Thoracic aorta (tissue), 2 donors: ENCODE measurements at regions not wholly inside any gene's neighbourhood (a gene's known extent, or its start where the extent isn't known, plus 50 kb on each side); places are given as distances from the start of the nearest gene placed in this dataset.

ENCODE experiments used
- ATAC-seq: fragments of 150-250 bp; one replicate; pipeline ENCODE4 v1.8.0; 2017; ENCODE audit warnings: low read depth; ENCODE audit not compliant: insufficient number of reproducible peaks, low FRiP score
- DNase-seq: peaks from one replicate; pipeline ENCODE4 v3.0.0-alpha.2; 2020; ENCODE audit warnings: low spot score
- H3K27ac ChIP-seq, 2 donors: fragments of 200-600 bp; sonication (generic); 1 replicate in 1 of 2; 2 replicates in 1 of 2; pipeline ENCODE4 v1.5.1; 2016; ENCODE audit warnings: mild to moderate bottlenecking in 2 of 2, moderate library complexity in 2 of 2
- H3K27me3 ChIP-seq: fragments of 200-600 bp; sonication (generic); replicated peaks from 2 replicates; pipeline ENCODE4 v1.6.0; 2016; ENCODE audit warnings: mild to moderate bottlenecking; ENCODE audit not compliant: insufficient read depth
- H3K36me3 ChIP-seq: fragments of 200-600 bp; sonication (generic); one replicate; pipeline ENCODE4 v1.5.1; 2016
- H3K4me1 ChIP-seq, 2 donors: fragments of 200-600 bp; sonication (generic); 1 replicate in 1 of 2; 2 replicates in 1 of 2; pipeline versions ENCODE4 v1.5.1 to v1.6.0; 2016; ENCODE audit warnings: low read depth in 2 of 2, mild to moderate bottlenecking in 1 of 2; ENCODE audit not compliant: control insufficient read depth in 1 of 2
- H3K4me3 ChIP-seq: fragments of 200-600 bp; sonication (generic); 2 replicates; pipeline ENCODE4 v1.5.1; 2016; ENCODE audit warnings: mild to moderate bottlenecking
- H3K9me3 ChIP-seq: fragments of 200-600 bp; sonication (generic); 2 replicates; pipeline ENCODE4 v1.5.1; 2016
- CTCF ChIP-seq: fragments of 200-600 bp; sonication (generic); IDR thresholded peaks from one replicate; pipeline ENCODE4 v1.5.1; 2019; ENCODE audit warnings: antibody characterized with exemption

GRCh38 chr10:8445353-8445752 lies 390.9 kb downstream of the GATA3 start:
- no peak overlapping the region for H3K4me3 ChIP-seq
- H3K9me3 ChIP-seq, result no peaks in the 10 kb centered on the region
- no peaks in the 10 kb centered on the region for H3K4me1 ChIP-seq
- H3K36me3 ChIP-seq, result no peaks in the 10 kb centered on the region
- no peak for ATAC-seq
- no peak for TF ChIP-seq CTCF
- H3K27ac ChIP-seq, result no peak overlapping the region
- peaks cover 3% of the 10 kb centered on the region for H3K27me3 ChIP-seq
- DNase-seq, result no peak

GRCh38 chr10:8449909-8450308 lies 395.4 kb downstream of the GATA3 start:
- Histone ChIP-seq H3K9me3 (no peaks in the 10 kb centered on the region), H3K36me3 (no peaks in the 10 kb centered on the region), H3K27me3 (no peaks in the 10 kb centered on the region), H3K27ac (no peak overlapping the region), H3K4me3 (no peak overlapping the region), H3K4me1 (peaks cover 2 to 23% of the 10 kb centered on the region in 2 donors)
- TF ChIP-seq CTCF, result no peak
- DNase-seq, result no peak
- ATAC-seq, result no peak

GRCh38 chr10:8453587-8453986 lies 399.1 kb downstream of the GATA3 start:
- H3K4me1 ChIP-seq, result peaks cover 2 to 24% of the 10 kb centered on the region in 2 donors
- peak overlapping the region in 1 of 2 donors; percentile 31 for H3K27ac ChIP-seq
- no peak for TF ChIP-seq CTCF
- H3K4me3 ChIP-seq, result peak overlapping the region; percentile 28
- H3K36me3 ChIP-seq, result no peaks in the 10 kb centered on the region
- ATAC-seq (no peak), DNase-seq (peak; percentile 5)
- no peaks in the 10 kb centered on the region for H3K27me3 ChIP-seq
- H3K9me3 ChIP-seq, result no peaks in the 10 kb centered on the region

GRCh38 chr10:8454357-8454756 lies 399.9 kb downstream of the GATA3 start:
- Histone ChIP-seq H3K27ac (peak overlapping the region in 1 of 2 donors; percentile 0), H3K4me3 (no peak overlapping the region)

GRCh38 chr10:8455181-8455580 lies 400.7 kb downstream of the GATA3 start:
- TF ChIP-seq CTCF, result no peak
- Histone ChIP-seq H3K36me3 (no peaks in the 10 kb centered on the region), H3K27ac (no peak overlapping the region), H3K9me3 (no peaks in the 10 kb centered on the region), H3K27me3 (no peaks in the 10 kb centered on the region), H3K4me3 (no peak overlapping the region), H3K4me1 (peaks cover 2 to 24% of the 10 kb centered on the region in 2 donors)
- DNase-seq, result no peak
- ATAC-seq, result no peak

More at GRCh38 chr10:8454357-8454756, 399.9 kb downstream of the GATA3 start:
- Histone ChIP-seq H3K4me1 (peaks cover 2 to 24% of the 10 kb centered on the region in 2 donors), H3K9me3 (no peaks in the 10 kb centered on the region), H3K36me3 (no peaks in the 10 kb centered on the region), H3K27me3 (no peaks in the 10 kb centered on the region)
- TF ChIP-seq CTCF, result no peak
- DNase-seq (no peak), ATAC-seq (no peak)
